Mesenchymal stem cell (in vitro differentiated cells and primary cell): ENCODE measurements at regions not wholly inside any gene's neighbourhood (a gene's known extent, or its start where the extent isn't known, plus 50 kb on each side); places are given as distances from the start of the nearest gene placed in this dataset.

Source experiments
- DNase-seq: peaks from one replicate; pipeline ENCODE4 v3.0.0-alpha.2; 2013
- H2AFZ ChIP-seq: one replicate; pipeline ENCODE4 v1.6.1; 2013; ENCODE audit warnings: low read depth, mild to moderate bottlenecking, control low read depth, inconsistent platforms, low read length, moderate library complexity
- H2AK5ac ChIP-seq: 2 replicates; pipeline ENCODE4 v1.6.1; 2013; ENCODE audit warnings: low read length, moderate library complexity, mild to moderate bottlenecking, inconsistent platforms; ENCODE audit not compliant: severe bottlenecking
- H2BK120ac ChIP-seq: one replicate; pipeline ENCODE4 v1.6.1; 2013; ENCODE audit warnings: low read depth, mild to moderate bottlenecking, inconsistent platforms, low read length, moderate library complexity
- H2BK12ac ChIP-seq, 2 experiments: one replicate each; pipeline ENCODE4 v1.6.1; 2013; ENCODE audit warnings: inconsistent platforms in 2 of 2, low read length in 2 of 2, mild to moderate bottlenecking in 2 of 2, moderate library complexity in 2 of 2, control low read depth in 1 of 2
- H2BK15ac ChIP-seq: one replicate; pipeline ENCODE4 v1.6.1; 2013; ENCODE audit warnings: mild to moderate bottlenecking, low read depth, inconsistent platforms; ENCODE audit not compliant: poor library complexity, severe bottlenecking
- H2BK5ac ChIP-seq: 2 replicates; pipeline ENCODE4 v1.6.1; 2013; ENCODE audit warnings: low read depth, mild to moderate bottlenecking, low read length, control low read depth, inconsistent platforms; ENCODE audit not compliant: poor library complexity, severe bottlenecking
- H3K14ac ChIP-seq, 2 experiments: one replicate each; pipeline ENCODE4 v1.6.1; 2013; ENCODE audit warnings: inconsistent platforms in 2 of 2, low read length in 2 of 2, control low read depth in 1 of 2, mild to moderate bottlenecking in 1 of 2, moderate library complexity in 1 of 2
- H3K18ac ChIP-seq, 2 experiments: one replicate each; pipeline ENCODE4 v1.6.1; 2013; ENCODE audit warnings: inconsistent platforms in 2 of 2, low read length in 2 of 2, control low read depth in 1 of 2, low read depth in 1 of 2, mild to moderate bottlenecking in 1 of 2
- H3K23ac ChIP-seq, 2 experiments: one replicate each; pipeline ENCODE4 v1.6.1; 2013; ENCODE audit warnings: inconsistent platforms in 2 of 2, low read length in 2 of 2, mild to moderate bottlenecking in 2 of 2, moderate library complexity in 2 of 2, control low read depth in 1 of 2
- H3K27ac ChIP-seq: 2 replicates; pipeline ENCODE4 v1.5.1; 2013; ENCODE audit warnings: mild to moderate bottlenecking, moderate library complexity, low read length, control low read depth, inconsistent platforms; ENCODE audit not compliant: poor library complexity, severe bottlenecking
- H3K27me3 ChIP-seq, 2 experiments: 2 replicates each; pipeline versions ENCODE4 v1.6.1 to v1.7.0; 2013; ENCODE audit warnings: low read length in 2 of 2, mild to moderate bottlenecking in 2 of 2, moderate library complexity in 2 of 2, control low read depth in 1 of 2, inconsistent platforms in 1 of 2; ENCODE audit not compliant: control insufficient read depth in 1 of 2, insufficient read depth in 1 of 2
- H3K36me3 ChIP-seq, 2 experiments: 2 replicates each; pipeline versions ENCODE4 v1.6.1 to v1.7.0; 2013; ENCODE audit warnings: low read length in 2 of 2, control low read depth in 1 of 2, inconsistent platforms in 1 of 2, low read depth in 1 of 2, mild to moderate bottlenecking in 1 of 2; ENCODE audit not compliant: insufficient read depth in 2 of 2, control insufficient read depth in 1 of 2
- H3K4ac ChIP-seq, 2 experiments: one replicate each; pipeline ENCODE4 v1.6.1; 2013; ENCODE audit warnings: inconsistent platforms in 2 of 2, low read length in 2 of 2, mild to moderate bottlenecking in 2 of 2, moderate library complexity in 2 of 2, control low read depth in 1 of 2, low read depth in 1 of 2
- H3K4me1 ChIP-seq: 2 replicates; pipeline ENCODE4 v1.6.1; 2013; ENCODE audit warnings: low read depth, low read length, control low read depth; ENCODE audit not compliant: control insufficient read depth, insufficient read depth
- H3K4me2 ChIP-seq: 2 replicates; pipeline ENCODE4 v1.6.1; 2013; ENCODE audit warnings: low read length, mild to moderate bottlenecking, inconsistent platforms; ENCODE audit not compliant: poor library complexity, severe bottlenecking
- H3K4me3 ChIP-seq, 2 experiments: 2 replicates each; pipeline versions ENCODE4 v1.5.1 to v1.7.0; 2013; ENCODE audit warnings: low read length in 2 of 2, mild to moderate bottlenecking in 2 of 2, control low read depth in 1 of 2, low read depth in 1 of 2; ENCODE audit not compliant: insufficient read depth in 1 of 2
- H3K79me1 ChIP-seq: replicated peaks from 2 replicates; pipeline ENCODE4 v1.6.1; 2013; ENCODE audit warnings: mild to moderate bottlenecking, control low read depth, low read length, inconsistent platforms; ENCODE audit not compliant: poor library complexity, severe bottlenecking
- H3K9ac ChIP-seq: 2 replicates; pipeline ENCODE4 v1.7.0; 2013; ENCODE audit warnings: mild to moderate bottlenecking, low read length, moderate library complexity
- H3K9me3 ChIP-seq: 2 replicates; pipeline ENCODE4 v1.7.0; 2013; ENCODE audit warnings: mild to moderate bottlenecking, low read length; ENCODE audit not compliant: control insufficient read depth
- H4K8ac ChIP-seq: one replicate; pipeline ENCODE4 v1.6.1; 2013; ENCODE audit warnings: inconsistent platforms, mild to moderate bottlenecking, low read length, moderate library complexity
- H4K91ac ChIP-seq: one replicate; pipeline ENCODE4 v1.6.1; 2013; ENCODE audit warnings: mild to moderate bottlenecking, low read length, inconsistent platforms
- WGBS: methylation state at CpG from one replicate; pipeline ENCODE4 v1.1.7; 2013; ENCODE audit warnings: mixed read lengths; 5-methylcytosine and 5-hydroxymethylcytosine counted together

GRCh38 chr14:26993556-26993955 lies 395.7 kb upstream of the NOVA1 start:
- H3K9me3 ChIP-seq = no peaks in the 10 kb centered on the region
- no peaks in the 10 kb centered on the region for H3K4me1 ChIP-seq
- H3K18ac ChIP-seq = no peak overlapping the region
- no peak overlapping the region for H2BK15ac ChIP-seq
- no peak overlapping the region for H4K8ac ChIP-seq
- no peak overlapping the region for H3K14ac ChIP-seq
- H3K27ac ChIP-seq = no peak overlapping the region
- H3K79me1 ChIP-seq = no peaks in the 10 kb centered on the region
- no peak overlapping the region for H2AFZ ChIP-seq
- H2AK5ac ChIP-seq = no peak overlapping the region
- H4K91ac ChIP-seq = no peak overlapping the region
- H3K9ac ChIP-seq = peak overlapping the region; percentile 57
- H2BK12ac ChIP-seq = no peak overlapping the region
- H3K27me3 ChIP-seq = no peaks in the 10 kb centered on the region
- no peak overlapping the region for H2BK5ac ChIP-seq
- H3K4me3 ChIP-seq = no peak overlapping the region
- H3K36me3 ChIP-seq = no peaks in the 10 kb centered on the region
- H2BK120ac ChIP-seq = no peak overlapping the region
- no peak overlapping the region for H3K4me2 ChIP-seq
- no peak for DNase-seq
- no peak overlapping the region for H3K4ac ChIP-seq
- H3K23ac ChIP-seq = no peak overlapping the region
- 51% methylated on average over 2 of the region's 2 CpGs for WGBS

GRCh38 chr14:26995301-26995700 lies 397.5 kb upstream of the NOVA1 start:
- H3K9ac ChIP-seq = no peak overlapping the region
- no peak overlapping the region for H2BK5ac ChIP-seq
- H3K23ac ChIP-seq = no peak overlapping the region
- DNase-seq = no peak
- H4K91ac ChIP-seq = no peak overlapping the region
- H3K4ac ChIP-seq = no peak overlapping the region
- H3K4me2 ChIP-seq = no peak overlapping the region
- H3K18ac ChIP-seq = no peak overlapping the region
- H2AFZ ChIP-seq = no peak overlapping the region
- H2AK5ac ChIP-seq = no peak overlapping the region
- H2BK15ac ChIP-seq = no peak overlapping the region
- H3K27me3 ChIP-seq = no peaks in the 10 kb centered on the region
- no peaks in the 10 kb centered on the region for H3K4me1 ChIP-seq
- H3K36me3 ChIP-seq = no peaks in the 10 kb centered on the region
- no peak overlapping the region for H3K27ac ChIP-seq
- no peak overlapping the region for H2BK120ac ChIP-seq
- H3K14ac ChIP-seq = no peak overlapping the region
- no peaks in the 10 kb centered on the region for H3K9me3 ChIP-seq
- H3K4me3 ChIP-seq = no peak overlapping the region
- no peak overlapping the region for H2BK12ac ChIP-seq
- no peaks in the 10 kb centered on the region for H3K79me1 ChIP-seq
- H4K8ac ChIP-seq = no peak overlapping the region

- H2BK5ac ChIP-seq = no peak overlapping the region
- no peaks in the 10 kb centered on the region for H3K9me3 ChIP-seq
- no peaks in the 10 kb centered on the region for H3K4me1 ChIP-seq
- H3K27me3 ChIP-seq = no peaks in the 10 kb centered on the region
- WGBS = 79% methylated on average over 1 of the region's 2 CpGs
- H2BK15ac ChIP-seq = no peak overlapping the region
- H3K23ac ChIP-seq = no peak overlapping the region
- no peak overlapping the region for H3K14ac ChIP-seq
- H2BK12ac ChIP-seq = no peak overlapping the region
- no peak overlapping the region for H2BK120ac ChIP-seq
- no peaks in the 10 kb centered on the region for H3K79me1 ChIP-seq
- H4K8ac ChIP-seq = no peak overlapping the region
- H3K4me3 ChIP-seq = no peak overlapping the region
- no peak for DNase-seq
- no peaks in the 10 kb centered on the region for H3K36me3 ChIP-seq
- no peak overlapping the region for H3K18ac ChIP-seq
- H4K91ac ChIP-seq = no peak overlapping the region
- no peak overlapping the region for H3K27ac ChIP-seq
- no peak overlapping the region for H3K4me2 ChIP-seq
- H2AK5ac ChIP-seq = no peak overlapping the region
- peak overlapping the region; percentile 48 for H3K9ac ChIP-seq
- no peak overlapping the region for H2AFZ ChIP-seq
- H3K4ac ChIP-seq = no peak overlapping the region
Measured at GRCh38 chr14:26996246-26996645, 398.4 kb upstream of the NOVA1 start.

GRCh38 chr14:27002179-27002578 lies 404.3 kb upstream of the NOVA1 start:
- WGBS = no CpG with 5 or more reads among the region's 2 CpGs

More at GRCh38 chr14:27002179-27002578, 404.3 kb upstream of the NOVA1 start:
- H3K9me3 ChIP-seq = no peaks in the 10 kb centered on the region
- H3K4me2 ChIP-seq = no peak overlapping the region
- H3K4me3 ChIP-seq = no peak overlapping the region
- no peak overlapping the region for H4K91ac ChIP-seq
- H3K79me1 ChIP-seq = no peaks in the 10 kb centered on the region
- H3K4me1 ChIP-seq = no peaks in the 10 kb centered on the region
- H3K27me3 ChIP-seq = no peaks in the 10 kb centered on the region
- H2BK120ac ChIP-seq = no peak overlapping the region
- H3K9ac ChIP-seq = no peak overlapping the region
- H3K18ac ChIP-seq = no peak overlapping the region
- no peak overlapping the region for H2BK15ac ChIP-seq
- H3K4ac ChIP-seq = no peak overlapping the region
- H4K8ac ChIP-seq = no peak overlapping the region
- no peak for DNase-seq
- no peaks in the 10 kb centered on the region for H3K36me3 ChIP-seq
- no peak overlapping the region for H3K23ac ChIP-seq
- H2AK5ac ChIP-seq = no peak overlapping the region
- no peak overlapping the region for H2BK12ac ChIP-seq
- H2AFZ ChIP-seq = no peak overlapping the region
- H2BK5ac ChIP-seq = no peak overlapping the region
- no peak overlapping the region for H3K14ac ChIP-seq
- H3K27ac ChIP-seq = no peak overlapping the region
